IMR-90 (cell line): ENCODE measurements at regions not wholly inside any gene's neighbourhood (a gene's known extent, or its start where the extent isn't known, plus 50 kb on each side); places are given as distances from the start of the nearest gene placed in this dataset.

Experiments used
- ATAC-seq: fragments of 200-7000 bp; cut with Tn5 transposase; 2 replicates; pipeline ENCODE4 v1.9.1; 2020; ENCODE audit warnings: low read depth, mild to moderate bottlenecking, moderate library complexity
- BruUV-seq: library from RNA; stranded (reverse); fragments of 400-500 nt; replicated peaks from 2 replicates; lab custom pipeline; 2021; lab: Mats Ljungman, UMichigan
- CTCF ChIA-PET: fragments of 300-600 bp; formaldehyde crosslinking; extraction: SDS; loops from one replicate; lab custom pipeline; 2021; ENCODE audit warnings: antibody characterized with exemption; lab: Yijun Ruan, JAX
- POLR2A ChIA-PET: fragments of 300-600 bp; sonication (Branson Sonifier 250); formaldehyde crosslinking; loops from one replicate; lab custom pipeline; 2022; ENCODE audit warnings: antibody characterized with exemption; ENCODE audit not compliant: unreplicated experiment; lab: Charles Lee
- DNase-seq: peaks from one replicate; pipeline ENCODE4 v3.0.0; 2013
- H2AFZ ChIP-seq: replicated peaks from 2 replicates; pipeline ENCODE3; 2013; ENCODE audit warnings: low read length, mild to moderate bottlenecking; ENCODE audit not compliant: poor library complexity
- H2AK5ac ChIP-seq: 2 replicates; pipeline ENCODE4 v1.6.1; 2013; ENCODE audit warnings: low read depth, low read length, inconsistent platforms
- H2AK9ac ChIP-seq: replicated peaks from 2 replicates; pipeline ENCODE3; 2013; ENCODE audit warnings: mild to moderate bottlenecking, low read depth, low read length, moderate library complexity; ENCODE audit not compliant: poor library complexity
- H2BK120ac ChIP-seq: 2 replicates; pipeline ENCODE4 v1.6.1; 2013; ENCODE audit warnings: low read depth, low read length, inconsistent platforms
- H2BK15ac ChIP-seq: 3 replicates; pipeline ENCODE4 v1.6.1; 2013; ENCODE audit warnings: low read depth, low read length, inconsistent platforms
- H2BK20ac ChIP-seq: 2 replicates; pipeline ENCODE4 v1.6.1; 2013; ENCODE audit warnings: low read depth, mild to moderate bottlenecking, inconsistent platforms, low read length, moderate library complexity
- H2BK5ac ChIP-seq: 2 replicates; pipeline ENCODE4 v1.6.1; 2013; ENCODE audit warnings: mild to moderate bottlenecking, low read depth, low read length, inconsistent platforms; ENCODE audit not compliant: poor library complexity, severe bottlenecking
- H3K14ac ChIP-seq: replicated peaks from 2 replicates; pipeline ENCODE4 v1.6.1; 2013; ENCODE audit warnings: low read depth, low read length, inconsistent platforms
- H3K18ac ChIP-seq: 2 replicates; pipeline ENCODE4 v1.6.1; 2013; ENCODE audit warnings: low read depth, low read length, control low read depth
- H3K23ac ChIP-seq: 2 replicates; pipeline ENCODE4 v1.6.1; 2013; ENCODE audit warnings: low read depth, low read length, inconsistent platforms
- H3K27ac ChIP-seq: 2 replicates; pipeline ENCODE4 v1.5.1; 2013; ENCODE audit warnings: mild to moderate bottlenecking, control low read depth, low read length; ENCODE audit not compliant: insufficient read depth
- H3K27me3 ChIP-seq: 2 replicates; pipeline ENCODE4 v1.6.1; 2013; ENCODE audit warnings: low read length; ENCODE audit not compliant: control insufficient read depth, insufficient read depth
- H3K36me3 ChIP-seq: 2 replicates; pipeline ENCODE4 v1.6.1; 2013; ENCODE audit warnings: low read length, mixed read lengths; ENCODE audit not compliant: control insufficient read depth, insufficient read depth
- H3K4ac ChIP-seq: 2 replicates; pipeline ENCODE4 v1.6.1; 2013; ENCODE audit warnings: low read depth, low read length, inconsistent platforms
- H3K4me1 ChIP-seq: 2 replicates; pipeline ENCODE4 v1.6.1; 2013; ENCODE audit warnings: low read length, mixed read lengths; ENCODE audit not compliant: control insufficient read depth, insufficient read depth
- H3K4me2 ChIP-seq: 2 replicates; pipeline ENCODE4 v1.6.1; 2013; ENCODE audit warnings: low read depth, mild to moderate bottlenecking, control low read depth, low read length, moderate library complexity
- H3K4me3 ChIP-seq: 2 replicates; pipeline ENCODE4 v1.5.1; 2013; ENCODE audit warnings: low read depth, mild to moderate bottlenecking, control low read depth, low read length, moderate library complexity; ENCODE audit not compliant: insufficient read depth
- H3K56ac ChIP-seq: 2 replicates; pipeline ENCODE4 v1.6.1; 2013; ENCODE audit warnings: low read length, inconsistent platforms; ENCODE audit not compliant: insufficient read depth; ENCODE audit errors: extremely low read depth
- H3K79me1 ChIP-seq, 2 experiments: 2 replicates each; pipeline ENCODE4 v1.6.1; 2013; ENCODE audit warnings: low read length in 2 of 2, inconsistent platforms in 1 of 2, low read depth in 1 of 2
- H3K9ac ChIP-seq: 2 replicates; pipeline ENCODE4 v1.6.1; 2013; ENCODE audit warnings: low read depth, low read length, control low read depth
- H3K9me1 ChIP-seq: 2 replicates; pipeline ENCODE4 v1.6.1; 2013; ENCODE audit warnings: low read length, inconsistent platforms; ENCODE audit not compliant: insufficient read depth
- H3K9me3 ChIP-seq: 2 replicates; pipeline ENCODE4 v1.6.1; 2013; ENCODE audit warnings: low read length; ENCODE audit not compliant: control insufficient read depth, insufficient read depth
- H4K20me1 ChIP-seq: 2 replicates; pipeline ENCODE4 v1.6.1; 2013; ENCODE audit warnings: low read length, inconsistent platforms; ENCODE audit not compliant: insufficient read depth
- H4K5ac ChIP-seq: 2 replicates; pipeline ENCODE4 v1.6.1; 2013; ENCODE audit warnings: mild to moderate bottlenecking, low read depth, low read length, control low read depth
- H4K8ac ChIP-seq, 2 experiments: 2 replicates each; pipeline ENCODE4 v1.6.1; 2013; ENCODE audit warnings: low read depth in 2 of 2, low read length in 2 of 2, control low read depth in 1 of 2, inconsistent platforms in 1 of 2
- H4K91ac ChIP-seq: 2 replicates; pipeline ENCODE4 v1.6.1; 2013; ENCODE audit warnings: low read depth, low read length, inconsistent platforms; ENCODE audit not compliant: insufficient read depth
- MAZ ChIP-seq: IDR thresholded peaks from 2 replicates; pipeline ENCODE4 v1.6.1; 2012; ENCODE audit warnings: low read depth, mild to moderate bottlenecking, low read length, improper control_type of control experiment, moderate library complexity, borderline replicate concordance
- MXI1 ChIP-seq: IDR thresholded peaks from 2 replicates; pipeline ENCODE4 v1.6.1; 2012; ENCODE audit warnings: low read depth, mild to moderate bottlenecking, low read length, moderate library complexity, borderline replicate concordance
- RAD21 ChIP-seq: IDR thresholded peaks from 2 replicates; pipeline ENCODE4 v1.6.1; 2012; ENCODE audit warnings: low read length, improper control_type of control experiment
- RFX5 ChIP-seq: IDR thresholded peaks from 2 replicates; pipeline ENCODE4 v1.8.0; 2012; ENCODE audit warnings: low read depth, mild to moderate bottlenecking, low read length, moderate library complexity
- SMC3 ChIP-seq: fragments of 150-350 bp; IDR thresholded peaks from 2 replicates; pipeline ENCODE4 v1.6.1; 2016; ENCODE audit warnings: low read depth, mild to moderate bottlenecking, antibody characterized with exemption, low read length, moderate library complexity
- USF2 ChIP-seq: fragments of 150-350 bp; IDR thresholded peaks from 2 replicates; pipeline ENCODE4 v1.6.1; 2017; ENCODE audit warnings: mild to moderate bottlenecking, antibody characterized with exemption, low read length, low read depth
- WGBS, 2 experiments: methylation state at CpG; one replicate each; pipeline versions ENCODE4 v1.1.5 to v1.1.7; 2013; ENCODE audit warnings: missing lambda C conversion rate in 2 of 2; ENCODE audit not compliant: insufficient read length in 1 of 2; ENCODE audit errors: extremely low coverage in 2 of 2; 5-methylcytosine and 5-hydroxymethylcytosine counted together
- dilution Hi-C: fragments of 300-500 bp; cut with HindIII; formaldehyde crosslinking; loops from one replicate; pipeline ENCODE4 v1.14.3; 2018; ENCODE audit warnings: low sequenced_read_pairs; ENCODE audit not compliant: unreplicated experiment
- in situ Hi-C: fragments of 300-500 bp; cut with MboI; formaldehyde crosslinking; loops from 3 replicates; pipeline ENCODE4 v1.14.3; 2019; ENCODE audit warnings: low sequenced_read_pairs, inconsistent platforms, mixed read lengths
- intact Hi-C: fragments of 100-400 bp; cut with micrococcal nuclease; formaldehyde crosslinking; loops from 2 replicates; pipeline ENCODE4 v1.10.0; 2022

DNA sequence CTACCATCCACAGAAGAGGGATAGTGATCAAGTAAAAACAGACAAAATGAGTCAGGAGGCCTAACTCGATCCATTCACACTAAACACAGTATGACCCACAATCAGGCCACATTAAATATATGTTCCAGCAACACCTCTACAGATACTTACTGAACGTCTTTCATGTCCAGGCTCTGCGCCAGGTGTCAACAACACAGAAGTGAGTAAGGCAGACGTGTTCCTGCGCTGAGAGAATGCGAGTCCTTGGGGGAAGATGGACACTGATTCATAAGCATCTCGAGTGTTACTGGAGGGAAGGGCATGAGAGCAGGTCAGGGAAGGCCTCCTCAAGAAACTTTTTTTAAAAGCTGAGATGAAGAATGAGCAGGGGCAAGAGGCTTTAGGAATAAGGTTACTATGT, 164.3 kb upstream of the CLINT1 start:
- Histone ChIP-seq H3K4me2 (no peak overlapping the region), H4K8ac (no peak overlapping the region), H3K36me3 (no peaks in the 10 kb centered on the region), H3K27ac (no peak overlapping the region), H3K27me3 (no peaks in the 10 kb centered on the region; the same call in 1 of the 2 replicates), H2BK120ac (no peak overlapping the region), H2BK5ac (no peak overlapping the region), H4K20me1 (no peaks in the 10 kb centered on the region), H3K23ac (no peak overlapping the region), H2BK20ac (no peak overlapping the region), H4K91ac (no peak overlapping the region), H3K4ac (no peak overlapping the region), H3K18ac (no peak overlapping the region), H3K14ac (no peak overlapping the region), H2BK15ac (no peak overlapping the region), H4K5ac (no peak overlapping the region), H2AK9ac (peak overlapping the region; percentile 57), H3K79me1 (no peaks in the 10 kb centered on the region), H3K9me1 (no peaks in the 10 kb centered on the region), H3K4me1 (no peaks in the 10 kb centered on the region), H2AFZ (no peak overlapping the region), H2AK5ac (no peak overlapping the region), H3K56ac (no peak overlapping the region), H3K9ac (no peak overlapping the region), H3K9me3 (no peaks in the 10 kb centered on the region), H3K4me3 (no peak overlapping the region)
- 38% methylated on average over 4 of the region's 7 CpGs; no CpG with 5 or more reads in 1 of the 2 experiments for WGBS, 2 experiments
- CTCF ChIA-PET, result no interaction called here
- BruUV-seq, result no TSS peak
- TF ChIP-seq SMC3, result no peak
- no peak for TF ChIP-seq RAD21
- no peak for TF ChIP-seq USF2
- no peak for TF ChIP-seq RFX5
- no peak for TF ChIP-seq MAZ
- TF ChIP-seq MXI1, result no peak
- in situ Hi-C loops (no loop called here), intact Hi-C loops (no loop called here), dilution Hi-C loops (loop anchor here (25.0 kb wide), 1 partner anchor 211 kb away; no protein-coding TSS in a partner anchor)
- ATAC-seq (no peak), DNase-seq (peak; percentile 15)
- POLR2A ChIA-PET, result no interaction called here
